Putamen (tissue), 1 donor: ENCODE measurements at regions not wholly inside any gene's neighbourhood (a gene's known extent, or its start where the extent isn't known, plus 50 kb on each side); places are given as distances from the start of the nearest gene placed in this dataset.
"Not testable (repeated sequence)": the region's sequence is repeated elsewhere in the genome, so short reads cannot be mapped to it uniquely, and the experiment has no call there.

ENCODE experiments used
- DNase-seq: peaks from one replicate; pipeline ENCODE4 v3.0.0-alpha.2; 2016; ENCODE audit warnings: low spot score

DNA sequence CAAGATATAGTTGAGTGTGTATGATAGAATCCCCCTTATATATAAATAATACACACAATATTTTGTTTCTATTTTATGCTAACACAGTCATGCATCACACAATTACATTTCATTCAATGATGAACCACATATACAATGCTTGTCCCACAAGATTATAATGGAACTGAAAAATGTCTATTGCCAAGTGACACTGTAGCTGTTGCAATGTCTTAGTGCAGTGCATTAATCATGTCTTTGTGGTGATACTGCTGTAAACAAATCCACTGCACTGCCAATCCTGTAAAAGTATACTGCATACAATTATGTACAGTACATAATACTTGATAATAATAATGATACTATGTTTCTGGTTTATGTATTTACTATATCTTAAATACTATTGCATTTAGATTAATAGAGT lies 512.1 kb upstream of the CNTN3 start:
- no peak for DNase-seq

DNA sequence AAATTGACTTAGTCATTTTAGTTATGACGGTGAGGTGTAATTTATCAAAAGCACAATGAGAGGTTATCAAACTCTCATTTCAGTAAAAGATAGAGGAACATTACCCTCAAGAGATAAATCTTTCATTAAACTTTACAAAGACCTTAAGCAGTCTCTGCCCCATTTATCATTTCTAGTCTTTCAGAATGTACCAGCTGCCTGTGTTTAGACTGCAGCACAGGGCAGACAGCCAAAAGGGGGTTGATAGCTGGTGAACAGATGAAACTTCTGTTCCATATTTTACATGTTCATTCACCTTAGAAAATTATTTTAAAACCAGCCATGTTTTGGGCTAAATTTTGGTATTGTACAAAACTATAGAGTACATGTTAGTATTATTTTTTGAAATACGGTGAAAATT lies 514.6 kb upstream of the CNTN3 start:
- no peak for DNase-seq

DNA sequence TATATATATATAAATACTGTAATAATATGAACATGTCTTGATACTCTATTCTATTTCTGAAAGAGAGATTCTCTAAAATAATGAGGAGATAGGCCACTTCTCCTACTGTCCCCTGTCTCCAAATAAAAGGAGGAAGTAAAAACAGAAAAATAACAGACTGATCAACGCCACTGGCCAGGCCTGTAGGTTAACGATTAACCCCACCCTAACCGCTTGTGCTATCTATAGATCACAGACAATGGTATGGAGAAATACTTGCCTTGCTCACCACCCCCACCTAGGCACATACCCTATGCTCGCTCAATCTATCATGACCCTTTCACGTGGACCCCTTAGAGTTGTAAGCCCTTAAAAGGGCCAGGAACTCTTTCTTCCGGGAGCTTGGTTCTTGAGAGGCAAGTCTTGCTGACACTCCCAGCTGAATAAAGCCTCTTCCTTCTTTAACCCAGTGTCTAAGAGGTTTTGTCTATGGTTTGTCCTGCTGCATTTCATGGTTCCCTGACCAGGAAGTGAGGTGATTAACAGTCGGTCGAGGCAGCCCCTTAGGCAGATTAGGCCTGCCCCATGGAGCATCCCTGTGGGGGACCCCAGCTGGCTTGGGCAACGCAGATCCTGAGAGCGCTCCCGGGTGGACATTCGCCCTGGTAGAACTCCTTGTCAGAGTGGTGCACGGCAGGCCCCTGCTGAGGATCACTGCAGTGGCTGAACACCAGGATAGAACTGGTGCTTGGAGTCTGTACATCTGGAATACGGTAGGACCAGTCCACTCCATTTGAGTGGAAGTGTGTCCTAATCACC lies 521.8 kb upstream of the CNTN3 start:
- no peak for DNase-seq

GRCh38 chr3:75138345-75138744 lies 523.9 kb upstream of the CNTN3 start:
- DNase-seq = no peak

DNA sequence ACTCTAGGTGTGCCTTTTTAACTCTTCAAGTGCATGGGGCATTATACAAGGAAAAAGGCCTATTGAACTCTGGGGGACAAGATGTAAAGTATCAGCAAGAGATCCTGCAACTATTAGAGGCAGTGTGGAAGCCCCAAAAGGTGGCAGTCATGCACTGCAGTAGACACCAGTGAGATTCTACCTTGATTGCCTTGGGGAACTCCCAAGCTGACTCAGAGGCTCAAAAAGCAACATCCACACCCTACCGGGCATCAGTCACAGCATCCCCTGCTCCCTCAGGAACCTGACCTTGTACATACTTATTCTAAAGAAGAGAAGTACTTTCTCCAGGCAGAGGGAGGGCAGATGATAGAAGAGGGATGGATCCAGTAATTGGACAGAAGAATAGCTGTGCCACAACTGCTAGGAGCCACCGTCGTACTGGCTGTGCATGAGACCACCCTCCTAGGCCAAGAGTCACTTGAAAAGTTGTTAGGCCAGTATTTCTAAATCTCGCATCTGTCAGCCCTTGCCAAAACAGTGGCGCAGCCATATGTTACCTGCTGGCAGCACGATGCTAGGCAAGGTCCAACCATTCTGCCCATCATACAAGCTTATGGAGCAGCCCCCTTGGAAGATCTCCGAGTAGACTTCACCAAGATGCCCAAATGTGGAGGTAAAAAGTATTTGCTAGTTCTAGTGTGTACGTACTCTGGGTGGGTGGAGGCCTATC lies 523.1 kb upstream of the FRG2C start:
- DNase-seq = no peak

GRCh38 chr3:75144406-75144805 lies 519.7 kb upstream of the FRG2C start:
- no peak for DNase-seq

DNA sequence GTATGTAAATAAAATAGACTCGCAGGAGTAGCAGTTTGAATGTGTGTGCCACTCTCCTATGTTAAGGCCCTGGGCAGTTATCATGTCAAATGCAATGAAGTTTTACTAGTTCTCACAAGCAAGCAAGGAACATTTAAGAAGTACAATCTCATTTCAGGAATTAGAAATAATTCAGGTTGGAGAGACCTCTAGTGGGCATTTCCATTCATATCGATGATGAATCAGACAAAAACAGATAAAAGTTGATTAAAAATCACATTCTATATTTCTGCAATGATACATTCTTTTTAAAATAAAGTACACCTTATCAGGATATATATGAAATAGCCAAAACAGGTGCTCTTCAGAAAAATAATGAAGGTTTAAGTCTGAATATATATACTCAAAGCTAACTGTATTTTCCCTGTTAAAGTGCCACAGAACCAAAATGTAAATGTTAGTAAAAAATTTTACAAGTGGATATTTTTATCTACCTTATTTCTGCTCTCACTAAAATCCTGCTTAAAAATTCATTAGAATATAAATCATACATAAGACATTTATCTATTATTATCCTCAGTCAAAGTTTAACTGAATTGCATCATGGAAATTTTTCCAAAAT lies 492.4 kb upstream of the FRG2C start:
- no peak for DNase-seq

- no peak for DNase-seq
These were observed 487.2 kb upstream of the FRG2C start for GRCh38 chr3:75176937-75177336.

GRCh38 chr3:75180235-75180944 lies 483.7 kb upstream of the FRG2C start:
- no peak for DNase-seq

DNA sequence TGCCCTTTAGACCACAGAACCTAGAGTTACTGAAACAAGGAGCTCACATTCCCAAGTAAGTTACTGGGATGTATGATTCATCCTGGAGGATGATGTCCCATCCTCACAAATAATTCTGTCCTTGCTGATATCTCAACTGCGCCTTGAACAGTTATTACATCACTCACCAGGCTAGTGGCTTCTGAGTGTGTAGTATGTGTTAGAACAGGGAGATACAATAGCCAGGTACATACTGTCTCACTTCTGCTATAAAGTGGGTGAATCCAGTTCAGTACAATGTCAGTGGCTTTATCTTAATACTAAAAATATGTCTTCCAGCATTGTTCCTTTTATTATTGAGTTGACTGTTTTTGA lies 483.2 kb upstream of the FRG2C start:
- DNase-seq = no peak

- no peak for DNase-seq
These were observed 475.2 kb upstream of the FRG2C start for GRCh38 chr3:75188962-75189361.

DNA sequence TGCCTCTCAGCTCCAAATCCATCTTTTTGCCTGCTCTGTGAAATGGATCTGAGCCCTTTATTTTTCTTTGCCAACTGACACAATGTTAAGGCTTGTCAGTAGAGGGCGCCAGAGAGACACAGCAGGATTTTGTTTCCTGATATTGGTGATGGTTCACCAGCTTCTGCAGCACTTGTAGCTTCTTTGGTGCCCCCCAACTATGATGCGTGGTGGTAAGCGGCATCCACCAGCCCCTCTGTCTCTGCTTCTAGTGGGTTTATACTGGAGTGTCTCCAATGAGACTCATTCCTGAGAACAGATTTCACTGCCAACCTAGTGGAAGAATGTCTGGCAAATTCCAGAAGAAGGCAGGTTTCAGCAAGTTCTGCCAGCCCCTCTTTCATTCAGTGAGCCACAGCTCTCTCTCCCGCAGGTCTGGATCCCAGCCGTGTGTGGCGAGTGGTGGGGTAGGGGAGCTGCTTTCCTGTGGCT lies 471.9 kb upstream of the FRG2C start:
- no peak for DNase-seq

GRCh38 chr3:75193797-75194196 lies 470.3 kb upstream of the FRG2C start:
- no peak for DNase-seq

- DNase-seq = not testable (repeated sequence)
These were observed 449.8 kb upstream of the FRG2C start for GRCh38 chr3:75214332-75214731.

DNA sequence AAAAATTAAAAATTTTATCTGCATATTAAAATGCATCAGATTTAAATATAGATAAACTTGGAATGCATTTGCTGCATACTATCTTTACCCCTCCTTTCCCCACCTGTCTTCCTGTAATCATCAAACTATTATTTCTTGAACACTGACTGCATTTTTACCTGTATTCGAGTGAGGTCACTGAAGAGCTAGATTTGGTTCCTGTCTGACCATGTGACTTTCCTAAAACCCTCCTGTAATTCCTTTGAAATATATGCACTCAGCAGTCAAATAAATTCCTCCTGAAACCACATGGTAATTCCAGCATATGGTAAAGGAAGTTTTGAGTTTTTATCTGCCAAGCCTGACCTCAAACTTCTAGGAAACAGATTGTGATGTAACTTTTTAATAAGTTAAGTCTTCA lies 445.6 kb upstream of the FRG2C start:
- DNase-seq = no peak

- DNase-seq = no peak
These were observed 443.2 kb upstream of the FRG2C start for GRCh38 chr3:75220932-75221331.

DNA sequence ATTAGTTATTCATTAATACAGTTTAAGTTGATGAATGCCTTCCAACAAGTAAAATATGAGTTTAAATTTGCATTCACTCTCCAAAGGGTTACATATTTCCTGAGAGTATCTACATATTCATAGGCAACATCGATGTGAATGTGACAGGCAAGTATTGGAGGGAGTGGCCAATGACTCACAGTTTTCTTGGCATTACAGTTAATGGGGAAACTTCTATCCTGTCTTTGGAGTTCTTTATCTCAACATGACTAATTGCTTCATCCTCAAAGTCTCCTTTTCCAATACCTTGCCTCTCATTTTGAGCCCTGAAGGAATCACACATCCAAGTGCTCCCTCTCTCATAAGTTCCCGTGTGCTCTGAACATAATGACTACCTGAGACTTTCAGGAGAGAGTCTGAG lies 439.7 kb upstream of the FRG2C start:
- DNase-seq = no peak

DNA sequence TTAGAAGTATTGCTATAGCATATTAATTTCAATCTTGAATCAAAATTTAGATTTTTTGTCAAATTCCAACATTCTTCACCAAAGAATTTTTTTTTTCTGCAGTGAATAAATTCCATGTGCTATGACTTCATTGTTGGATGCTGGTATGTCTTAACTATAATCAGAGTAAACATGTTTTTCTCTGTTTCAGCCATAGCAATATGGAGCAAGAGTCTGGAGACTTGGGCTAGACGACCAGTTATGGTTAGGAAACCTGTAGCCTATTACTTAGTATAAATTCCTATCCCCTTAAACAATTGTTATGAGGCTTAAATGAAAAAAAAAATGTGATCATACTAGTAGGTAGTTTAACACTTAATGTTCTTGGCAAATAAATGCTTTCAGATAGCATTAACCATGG lies 431.9 kb upstream of the FRG2C start:
- no peak for DNase-seq

- no peak for DNase-seq
These were observed 428.5 kb upstream of the FRG2C start for GRCh38 chr3:75235631-75236030.

DNA sequence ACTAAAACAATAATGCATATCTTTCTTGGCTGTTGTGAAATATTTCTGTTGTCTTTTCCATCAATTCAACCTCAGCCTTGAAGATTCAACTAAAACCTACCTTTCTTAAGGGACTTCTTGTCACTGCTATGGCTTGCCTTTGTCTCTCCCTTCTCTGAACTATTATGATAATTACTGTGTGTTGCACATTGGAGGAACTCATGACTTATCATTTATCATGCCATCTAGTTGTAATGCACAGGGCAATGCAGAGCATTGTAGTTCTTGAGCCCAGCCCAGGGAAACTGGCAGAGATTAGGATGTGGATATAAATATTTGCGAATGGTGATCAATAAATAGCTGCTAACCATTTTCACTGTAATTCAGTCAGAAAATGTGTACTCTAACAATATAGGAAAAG lies 427.1 kb upstream of the FRG2C start:
- DNase-seq = no peak

DNA sequence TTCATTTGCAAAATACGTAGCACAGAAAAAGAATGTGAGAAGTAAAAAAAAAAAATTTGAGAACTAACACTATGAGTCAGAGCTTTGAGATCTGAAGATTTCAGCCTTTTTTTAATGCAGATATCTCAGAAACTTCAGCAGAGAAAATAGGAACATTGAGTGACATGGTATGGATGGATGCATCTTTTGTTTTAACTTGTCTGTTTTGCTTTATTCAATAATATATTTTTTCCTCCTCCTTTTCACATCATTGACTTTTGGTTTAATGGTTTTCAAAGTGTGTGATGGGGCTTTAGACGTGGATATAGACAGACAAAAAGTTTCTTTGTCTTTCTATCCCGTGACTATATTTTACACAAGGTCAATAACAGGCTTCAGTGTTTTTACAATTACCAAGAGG lies 426.7 kb upstream of the FRG2C start:
- DNase-seq = no peak

DNA sequence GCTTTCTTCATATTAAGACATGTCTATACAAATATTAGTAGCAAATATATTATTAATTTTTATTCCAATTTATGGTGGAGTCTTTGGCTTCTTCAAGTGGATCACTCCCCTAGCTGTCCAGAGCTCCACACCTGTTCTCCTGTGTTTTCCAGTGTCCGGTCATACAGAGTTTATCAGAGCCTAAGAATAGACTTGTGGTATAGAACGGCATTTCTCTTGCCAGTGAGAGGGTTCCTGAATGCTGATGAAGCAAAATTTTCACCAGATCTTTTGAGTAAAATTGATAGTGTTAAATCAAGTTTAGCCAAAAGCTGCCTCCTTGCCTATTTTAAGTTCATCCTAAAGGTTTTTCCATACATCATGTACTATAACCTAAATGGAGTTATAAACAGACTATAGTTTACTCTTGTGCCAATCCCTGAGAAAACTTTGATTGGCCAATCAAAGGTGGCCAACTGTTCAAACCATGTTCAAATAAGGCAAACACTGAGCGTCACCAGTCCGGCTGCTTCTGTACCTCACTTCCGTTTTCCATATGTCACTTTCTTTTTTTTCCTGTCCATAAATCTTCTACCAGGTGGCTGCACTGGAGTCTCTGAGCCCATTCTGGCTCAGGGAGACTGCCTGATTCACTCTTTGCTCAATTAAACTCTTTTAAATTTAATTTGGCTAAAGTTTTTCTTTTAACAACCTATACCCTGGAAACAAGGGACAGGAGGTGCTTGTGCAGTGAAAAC lies 422.7 kb upstream of the FRG2C start:
- not testable (repeated sequence) for DNase-seq
